GM19397 (cell line): ENCODE measurements at regions not wholly inside any gene's neighbourhood (a gene's known extent, or its start where the extent isn't known, plus 50 kb on each side); places are given as distances from the start of the nearest gene placed in this dataset.
"Not testable (repeated sequence)": the region's sequence is repeated elsewhere in the genome, so short reads cannot be mapped to it uniquely, and the experiment has no call there.

Source experiments
- ATAC-seq: cut with Tn5 transposase; IDR thresholded peaks from one replicate; pipeline ENCODE4 v1.9.1; 2021; ENCODE audit warnings: mild to moderate bottlenecking, moderate library complexity; ENCODE audit not compliant: unreplicated experiment

- not testable (repeated sequence) for ATAC-seq
Observed at GRCh38 chr5:44074547-44074946, 314.7 kb downstream of the FGF10 start.

GRCh38 chr5:44051591-44051990 is 337.6 kb downstream of the FGF10 start:
- no peak for ATAC-seq

- ATAC-seq, result peak; percentile 65
Observed at GRCh38 chr5:44048276-44048984, 340.8 kb downstream of the FGF10 start.

- ATAC-seq, result no peak
Observed at GRCh38 chr5:44046619-44047364, 342.4 kb downstream of the FGF10 start.

GRCh38 chr5:44044549-44044948 is 344.7 kb downstream of the FGF10 start:
- ATAC-seq, result not testable (repeated sequence)

- ATAC-seq, result no peak
Observed at GRCh38 chr5:44028226-44028625, 361.0 kb downstream of the FGF10 start.

- no peak for ATAC-seq
Observed at GRCh38 chr5:44022622-44023021, 366.6 kb downstream of the FGF10 start.

- no peak for ATAC-seq
Observed at GRCh38 chr5:44011518-44011917, 377.7 kb downstream of the FGF10 start.

- ATAC-seq, result no peak
Observed at GRCh38 chr5:44002381-44002901, 386.8 kb downstream of the FGF10 start.

GRCh38 chr5:44001675-44002380 is 387.4 kb downstream of the FGF10 start:
- ATAC-seq, result no peak

- no peak for ATAC-seq
Observed at GRCh38 chr5:44001236-44001635, 388.0 kb downstream of the FGF10 start.

- ATAC-seq, result no peak
Observed at GRCh38 chr5:43997647-43998272, 391.5 kb downstream of the FGF10 start.

- no peak for ATAC-seq
Observed at GRCh38 chr5:43996221-43996620, 393.0 kb downstream of the FGF10 start.

GRCh38 chr5:43994352-43994708 is 391.4 kb downstream of the NNT start:
- no peak for ATAC-seq

- ATAC-seq, result no peak
Observed at GRCh38 chr5:43993634-43994351, 390.8 kb downstream of the NNT start.

GRCh38 chr5:43985411-43985810 is 382.4 kb downstream of the NNT start:
- ATAC-seq, result no peak

GRCh38 chr5:43981556-43981955 is 378.6 kb downstream of the NNT start:
- ATAC-seq, result no peak

- ATAC-seq, result no peak
Observed at GRCh38 chr5:43973908-43974307, 370.9 kb downstream of the NNT start.

- no peak for ATAC-seq
Observed at GRCh38 chr5:43973318-43973717, 370.3 kb downstream of the NNT start.

GRCh38 chr5:43967165-43967564 is 364.2 kb downstream of the NNT start:
- ATAC-seq, result no peak

GRCh38 chr5:43959144-43959543 is 356.2 kb downstream of the NNT start:
- no peak for ATAC-seq
